H1 (cell line): ENCODE measurements at regions not wholly inside any gene's neighbourhood (a gene's known extent, or its start where the extent isn't known, plus 50 kb on each side); places are given as distances from the start of the nearest gene placed in this dataset.

Experiments used
- CTCF ChIA-PET: fragments of 300-600 bp; sonication (Branson Sonifier 250); formaldehyde crosslinking; loops from one replicate; lab custom pipeline; 2021; ENCODE audit not compliant: partially characterized antibody; lab: Charles Lee
- POLR2A ChIA-PET: fragments of 300-600 bp; sonication (Branson Sonifier 250); formaldehyde crosslinking; loops from one replicate; lab custom pipeline; 2021; ENCODE audit warnings: inconsistent platforms; ENCODE audit not compliant: partially characterized antibody; lab: Charles Lee
- DNase-seq, 2 experiments: peaks; one replicate each; pipeline versions ENCODE4 v3.0.0 to v3.0.0-alpha.2; 2010 to 2022; ENCODE audit warnings: low spot score in 2 of 2, low read depth in 1 of 2, mixed read lengths in 1 of 2
- FAIRE-seq: peaks from 2 replicates; lab custom pipeline; 2011; peaks lifted over from hg19 to GRCh38; lab: Jason Lieb, UNC
- H2AFZ ChIP-seq: 2 replicates; pipeline ENCODE4 v1.8.1; 2012; ENCODE audit warnings: low read length, inconsistent platforms
- H2AK5ac ChIP-seq: 2 replicates; pipeline ENCODE4 v1.6.1; 2013; ENCODE audit warnings: low read depth, low read length
- H2BK120ac ChIP-seq: replicated peaks from 2 replicates; pipeline ENCODE3; 2013; ENCODE audit warnings: low read depth, low read length, inconsistent platforms
- H2BK12ac ChIP-seq: 2 replicates; pipeline ENCODE4 v1.6.1; 2013; ENCODE audit warnings: low read depth, low read length
- H2BK15ac ChIP-seq: 2 replicates; pipeline ENCODE4 v1.6.1; 2013; ENCODE audit warnings: low read length
- H2BK20ac ChIP-seq: 2 replicates; pipeline ENCODE4 v1.6.1; 2013; ENCODE audit warnings: low read length
- H2BK5ac ChIP-seq: 2 replicates; pipeline ENCODE4 v1.6.1; 2013; ENCODE audit warnings: low read depth, low read length
- H3K14ac ChIP-seq: 2 replicates; pipeline ENCODE4 v1.6.1; 2013; ENCODE audit warnings: inconsistent platforms; ENCODE audit not compliant: insufficient read length
- H3K18ac ChIP-seq: 2 replicates; pipeline ENCODE4 v1.6.1; 2013; ENCODE audit warnings: low read length; ENCODE audit errors: extremely low read depth
- H3K23ac ChIP-seq: 2 replicates; pipeline ENCODE4 v1.6.1; 2013; ENCODE audit warnings: inconsistent platforms; ENCODE audit not compliant: insufficient read length
- H3K23me2 ChIP-seq: 2 replicates; pipeline ENCODE4 v1.6.1; 2013; ENCODE audit warnings: low read depth, low read length
- H3K27ac ChIP-seq: 2 replicates; pipeline ENCODE4 v1.6.1; 2011; ENCODE audit warnings: low read depth, low read length, inconsistent platforms
- H3K27me3 ChIP-seq, 4 experiments: replicated peaks in 1 of 4; 1 replicate in 1 of 4; 2 replicates in 3 of 4; pipeline versions ENCODE4 v1.6.1 to v1.8.1; 2011 to 2013; ENCODE audit warnings: low read length in 3 of 4, mild to moderate bottlenecking in 3 of 4, inconsistent platforms in 2 of 4, mixed read lengths in 2 of 4, moderate library complexity in 1 of 4; ENCODE audit not compliant: control insufficient read depth in 3 of 4, insufficient read depth in 3 of 4; ENCODE audit errors: extremely low read depth in 1 of 4
- H3K36me3 ChIP-seq, 4 experiments: 2 replicates each; pipeline versions ENCODE4 v1.6.1 to v1.8.1; 2011 to 2013; ENCODE audit warnings: mild to moderate bottlenecking in 4 of 4, low read length in 3 of 4, moderate library complexity in 2 of 4, control low read depth in 1 of 4, inconsistent platforms in 1 of 4; ENCODE audit not compliant: insufficient read depth in 4 of 4, control insufficient read depth in 2 of 4
- H3K4ac ChIP-seq: replicated peaks from 2 replicates; pipeline ENCODE3; 2013; ENCODE audit warnings: low read length, low read depth, mixed read lengths, inconsistent platforms; ENCODE audit not compliant: insufficient read length
- H3K4me1 ChIP-seq, 4 experiments: replicated peaks in 1 of 4; 1 replicate in 1 of 4; 2 replicates in 3 of 4; pipeline versions ENCODE4 v1.6.1 to v1.8.1; 2011 to 2013; ENCODE audit warnings: low read length in 3 of 4, inconsistent platforms in 2 of 4, mixed read lengths in 1 of 4; ENCODE audit not compliant: insufficient read depth in 4 of 4, control insufficient read depth in 3 of 4
- H3K4me2 ChIP-seq, 2 experiments: 2 replicates each; pipeline versions ENCODE4 v1.6.1 to v1.8.1; 2011 to 2013; ENCODE audit warnings: low read depth in 2 of 2, low read length in 2 of 2, control low read depth in 1 of 2, inconsistent platforms in 1 of 2, mild to moderate bottlenecking in 1 of 2; ENCODE audit not compliant: insufficient read depth in 1 of 2
- H3K4me3 ChIP-seq, 4 experiments: fragments of 200-600, 300-600 bp in 1 of 4; sonication (generic), shearing (Covaris generic), sonication (Bioruptor Twin) in 1 of 4; 2 replicates each; pipeline versions ENCODE4 v1.5.1 to v1.8.1; 2011 to 2016; ENCODE audit warnings: low read length in 4 of 4, low read depth in 3 of 4, control low read depth in 2 of 4, inconsistent platforms in 2 of 4, mild to moderate bottlenecking in 2 of 4, mixed read lengths in 1 of 4, moderate library complexity in 1 of 4; ENCODE audit not compliant: insufficient read depth in 2 of 4; ENCODE audit errors: extremely low read depth in 1 of 4
- H3K56ac ChIP-seq: replicated peaks from 2 replicates; pipeline ENCODE3; 2013; ENCODE audit warnings: low read depth, mild to moderate bottlenecking, mixed read lengths, low read length, inconsistent platforms; ENCODE audit not compliant: insufficient read length
- H3K79me1 ChIP-seq: 2 replicates; pipeline ENCODE4 v1.6.1; 2013; ENCODE audit warnings: low read depth, low read length, control low read depth
- H3K79me2 ChIP-seq, 2 experiments: 2 replicates each; pipeline versions ENCODE4 v1.6.1 to v1.8.1; 2012 to 2013; ENCODE audit warnings: low read length in 2 of 2, mild to moderate bottlenecking in 2 of 2, inconsistent platforms in 1 of 2; ENCODE audit not compliant: insufficient read depth in 2 of 2, control insufficient read depth in 1 of 2
- H3K9ac ChIP-seq, 4 experiments: replicated peaks in 1 of 4; 1 replicate in 1 of 4; 2 replicates in 3 of 4; pipeline versions ENCODE4 v1.6.1 to v1.8.1; 2011 to 2013; ENCODE audit warnings: low read depth in 3 of 4, low read length in 3 of 4, control low read depth in 2 of 4, mild to moderate bottlenecking in 2 of 4, moderate library complexity in 2 of 4, inconsistent platforms in 1 of 4; ENCODE audit errors: extremely low read depth in 1 of 4
- H3K9me3 ChIP-seq, 2 experiments: 2 replicates each; pipeline versions ENCODE4 v1.6.1 to v1.8.1; 2012 to 2013; ENCODE audit warnings: mild to moderate bottlenecking in 2 of 2, moderate library complexity in 2 of 2, control low read depth in 1 of 2, inconsistent platforms in 1 of 2, low read depth in 1 of 2, low read length in 1 of 2, mixed read lengths in 1 of 2; ENCODE audit not compliant: insufficient read depth in 2 of 2
- H4K20me1 ChIP-seq, 2 experiments: replicated peaks in 1 of 2; 2 replicates each; pipeline versions ENCODE3 to v1.8.1; 2011 to 2013; ENCODE audit warnings: inconsistent platforms in 2 of 2, low read length in 2 of 2, mild to moderate bottlenecking in 1 of 2; ENCODE audit not compliant: insufficient read depth in 2 of 2, control insufficient read depth in 1 of 2
- H4K5ac ChIP-seq: 2 replicates; pipeline ENCODE4 v1.6.1; 2013; ENCODE audit warnings: low read length, low read depth, mixed read lengths, inconsistent platforms; ENCODE audit not compliant: insufficient read length
- H4K8ac ChIP-seq: 2 replicates; pipeline ENCODE4 v1.8.0; 2013; ENCODE audit warnings: mild to moderate bottlenecking, moderate library complexity, low read length, inconsistent platforms; ENCODE audit not compliant: insufficient read depth; ENCODE audit errors: extremely low read depth
- H4K91ac ChIP-seq: replicated peaks from 2 replicates; pipeline ENCODE3; 2013; ENCODE audit warnings: low read length, mixed read lengths, inconsistent platforms; ENCODE audit not compliant: insufficient read length
- HDAC2 ChIP-seq, 2 experiments: fragments of 300-600 bp in 1 of 2; sonication (generic) in 1 of 2; IDR thresholded peaks; 2 replicates each; pipeline ENCODE4 v1.6.1; 2011 to 2012; ENCODE audit warnings: low read depth in 2 of 2, low read length in 2 of 2, mild to moderate bottlenecking in 2 of 2, moderate library complexity in 2 of 2, borderline replicate concordance in 1 of 2, inconsistent platforms in 1 of 2
- RFX5 ChIP-seq: IDR thresholded peaks from 2 replicates; pipeline ENCODE4 v1.6.1; 2011; ENCODE audit warnings: low read depth, low read length, improper control_type of control experiment, borderline replicate concordance
- SIX5 ChIP-seq: IDR thresholded peaks from 2 replicates; pipeline ENCODE4 v1.6.1; 2011; ENCODE audit warnings: mild to moderate bottlenecking, low read depth, low read length
- TEAD4 ChIP-seq: IDR thresholded peaks from 2 replicates; pipeline ENCODE4 v1.6.1; 2012; ENCODE audit warnings: low read depth, low read length, inconsistent platforms, mixed read lengths
- WGBS, 2 experiments: shearing (Covaris generic) in 1 of 2; methylation state at CpG; one replicate each; pipeline versions ENCODE4 v1.1.6 to v1.1.7; 2013 to 2015; ENCODE audit warnings: low lambda C conversion rate in 2 of 2, mixed read lengths in 2 of 2, inconsistent platforms in 1 of 2, low coverage in 1 of 2, missing lambda C conversion rate in 1 of 2; ENCODE audit not compliant: insufficient replicate concordance in 2 of 2, insufficient coverage in 1 of 2, insufficient read length in 1 of 2; ENCODE audit errors: extremely low coverage in 1 of 2, missing lambda C conversion rate in 1 of 2; 5-methylcytosine and 5-hydroxymethylcytosine counted together
- TF ChIP-seq, protein P1 (sequence below), 3 experiments: IDR thresholded peaks; 1 replicate in 2 of 3; 2 replicates in 1 of 3; pipeline versions ENCODE4 v1.5.1 to v1.6.1; 2011; ENCODE audit warnings: low read length in 3 of 3, mild to moderate bottlenecking in 3 of 3, inconsistent platforms in 2 of 3, low read depth in 1 of 3, moderate library complexity in 1 of 3; ENCODE audit not compliant: insufficient read depth in 1 of 3; ENCODE audit errors: control extremely low read depth in 1 of 3

DNA sequence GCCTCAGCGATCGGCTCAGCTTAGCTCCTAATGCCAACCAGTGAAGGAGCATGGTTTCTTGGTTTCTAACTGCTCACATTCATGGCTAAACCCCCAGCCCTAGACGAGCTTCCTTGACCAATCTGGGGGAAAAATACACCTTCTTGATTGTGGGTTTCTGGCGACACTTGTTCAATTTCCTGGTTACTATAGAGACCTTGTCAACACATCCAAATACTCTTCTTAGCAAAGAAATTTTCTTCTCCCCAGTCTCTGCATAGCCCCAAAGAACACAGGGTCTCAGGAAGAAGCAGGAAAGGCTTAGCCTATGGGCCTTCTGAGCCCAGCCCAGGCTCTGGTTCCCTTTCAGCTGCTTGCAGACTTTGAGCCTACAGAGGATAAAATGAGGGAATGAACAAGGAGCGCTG lies 88.5 kb upstream of the SYT13 start:
- CTCF ChIA-PET: interaction anchor here (0.6 to 5.4 kb wide), 12 partner anchors 10 to 397 kb away, joined by 3 to 52 read pairs (median 3); no protein-coding TSS in a partner anchor
- no peak overlapping the region for H3K27ac ChIP-seq
- H3K14ac ChIP-seq: no peak overlapping the region
- TF ChIP-seq, protein P1, sequence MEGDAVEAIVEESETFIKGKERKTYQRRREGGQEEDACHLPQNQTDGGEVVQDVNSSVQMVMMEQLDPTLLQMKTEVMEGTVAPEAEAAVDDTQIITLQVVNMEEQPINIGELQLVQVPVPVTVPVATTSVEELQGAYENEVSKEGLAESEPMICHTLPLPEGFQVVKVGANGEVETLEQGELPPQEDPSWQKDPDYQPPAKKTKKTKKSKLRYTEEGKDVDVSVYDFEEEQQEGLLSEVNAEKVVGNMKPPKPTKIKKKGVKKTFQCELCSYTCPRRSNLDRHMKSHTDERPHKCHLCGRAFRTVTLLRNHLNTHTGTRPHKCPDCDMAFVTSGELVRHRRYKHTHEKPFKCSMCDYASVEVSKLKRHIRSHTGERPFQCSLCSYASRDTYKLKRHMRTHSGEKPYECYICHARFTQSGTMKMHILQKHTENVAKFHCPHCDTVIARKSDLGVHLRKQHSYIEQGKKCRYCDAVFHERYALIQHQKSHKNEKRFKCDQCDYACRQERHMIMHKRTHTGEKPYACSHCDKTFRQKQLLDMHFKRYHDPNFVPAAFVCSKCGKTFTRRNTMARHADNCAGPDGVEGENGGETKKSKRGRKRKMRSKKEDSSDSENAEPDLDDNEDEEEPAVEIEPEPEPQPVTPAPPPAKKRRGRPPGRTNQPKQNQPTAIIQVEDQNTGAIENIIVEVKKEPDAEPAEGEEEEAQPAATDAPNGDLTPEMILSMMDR (IDR thresholded peaks at IDR 0.05; ENCODE audit: control extremely low read depth in 1 of 3, insufficient read depth in 1 of 3, low read depth in 1 of 3, low read length in 3 of 3): no peak
- TF ChIP-seq RFX5: no peak
- no peak for TF ChIP-seq SIX5
- TF ChIP-seq HDAC2 (IDR thresholded peaks at IDR 0.05; ENCODE audit: borderline replicate concordance in 1 of 2, low read depth in 2 of 2, low read length in 2 of 2): no peak
- TF ChIP-seq TEAD4: no peak
- TF ChIP-seq, all 59 proteins: peak for 0
- no peak overlapping the region for H3K4ac ChIP-seq
- no peak overlapping the region for H3K4me2 ChIP-seq
- H3K36me3 ChIP-seq: no peaks in the 10 kb centered on the region
- H3K56ac ChIP-seq: no peak overlapping the region
- no peaks in the 10 kb centered on the region for H3K9me3 ChIP-seq
- no peak overlapping the region for H2BK120ac ChIP-seq
- H2BK15ac ChIP-seq: no peak overlapping the region
- H4K20me1 ChIP-seq: no peaks in the 10 kb centered on the region
- H2BK12ac ChIP-seq: no peak overlapping the region
- no peaks in the 10 kb centered on the region for H3K79me1 ChIP-seq
- no peak for DNase-seq
- H4K5ac ChIP-seq: no peak overlapping the region
- H2BK5ac ChIP-seq: no peak overlapping the region
- H3K27me3 ChIP-seq: peaks cover 0 to 3% (median 0%) of the 10 kb centered on the region in 4 experiments; a peak in 4 of 7 replicates
- no peak overlapping the region for H3K18ac ChIP-seq
- peaks cover 0 to 6% (median 5%) of the 10 kb centered on the region in 4 experiments for H3K4me1 ChIP-seq
- no peaks in the 10 kb centered on the region for H3K79me2 ChIP-seq
- H2AK5ac ChIP-seq: no peak overlapping the region
- H3K23me2 ChIP-seq: 0 out of 2 replicates have a peak, but pooled peaks cover 4% of the 10 kb centered on the region
- no peak overlapping the region for H3K23ac ChIP-seq
- H4K8ac ChIP-seq: no peak overlapping the region
- no peak overlapping the region for H3K9ac ChIP-seq
- no peak overlapping the region for H2AFZ ChIP-seq
- no peak for FAIRE-seq
- no peak overlapping the region for H4K91ac ChIP-seq
- H2BK20ac ChIP-seq: no peak overlapping the region
- POLR2A ChIA-PET: interaction anchor here (1.5 kb wide), 1 partner anchor 280 kb away, joined by 3 read pairs; no protein-coding TSS in a partner anchor
- no peak overlapping the region for H3K4me3 ChIP-seq
- 85% methylated on average over 5 of the region's 5 CpGs; no CpG with 5 or more reads in 1 of the 2 experiments for WGBS, 2 experiments
